ENCODE measurements at regions not wholly inside any gene's neighbourhood (a gene's known extent, or its start where the extent isn't known, plus 50 kb on each side); places are given as distances from the start of the nearest gene placed in this dataset.

GRCh38 chr13:81596224-81596753, 1255.4 kb upstream of the SPRY2 start:
- no peak overlapping the region for H3K4me3 ChIP-seq (ENCODE audit: low read depth, low read length)
- ChIA-PET CTCF (no interaction called here), POLR2A (no interaction called here)
- DNase-seq (ENCODE audit: low read depth, low spot score) = no peak
- TF ChIP-seq CTCF (IDR thresholded peaks at IDR 0.05; ENCODE audit: insufficient read depth, low read length, missing control alignments) = no peak

GRCh38 chr13:81591528-81592220, 1250.7 kb upstream of the SPRY2 start:
- H3K4me3 ChIP-seq (ENCODE audit: low read depth, low read length) = no peak overlapping the region
- no peak for TF ChIP-seq CTCF (IDR thresholded peaks at IDR 0.05; ENCODE audit: insufficient read depth, low read length, missing control alignments)
- ChIA-PET POLR2A (no interaction called here), CTCF (no interaction called here)
- no peak for DNase-seq (ENCODE audit: low read depth, low spot score)

- POLR2A ChIA-PET = no interaction called here
- DNase-seq (ENCODE audit: low read depth, low spot score) = no peak
- no peak overlapping the region for H3K4me3 ChIP-seq (ENCODE audit: low read depth, low read length)
- CTCF ChIA-PET = no interaction called here
- no peak for TF ChIP-seq CTCF (IDR thresholded peaks at IDR 0.05; ENCODE audit: insufficient read depth, low read length, missing control alignments)
These were observed 1241.5 kb upstream of the SPRY2 start for GRCh38 chr13:81582381-81582780.

GRCh38 chr13:81577601-81578195, 1236.8 kb upstream of the SPRY2 start:
- DNase-seq (ENCODE audit: low read depth, low spot score) = no peak
- TF ChIP-seq CTCF (IDR thresholded peaks at IDR 0.05; ENCODE audit: insufficient read depth, low read length, missing control alignments) = no peak
- no peak overlapping the region for H3K4me3 ChIP-seq (ENCODE audit: low read depth, low read length)
- ChIA-PET POLR2A (no interaction called here), CTCF (no interaction called here)

GRCh38 chr13:81568824-81569223, 1227.9 kb upstream of the SPRY2 start:
- POLR2A ChIA-PET = no interaction called here
- H3K4me3 ChIP-seq (ENCODE audit: low read depth, low read length) = no peak overlapping the region
- no peak for TF ChIP-seq CTCF (IDR thresholded peaks at IDR 0.05; ENCODE audit: insufficient read depth, low read length, missing control alignments)
- CTCF ChIA-PET = no interaction called here
- DNase-seq (ENCODE audit: low read depth, low spot score) = no peak

GRCh38 chr13:81565849-81566248, 1224.9 kb upstream of the SPRY2 start:
- DNase-seq (ENCODE audit: low read depth, low spot score) = no peak
- ChIA-PET POLR2A (no interaction called here), CTCF (no interaction called here)

More at GRCh38 chr13:81565849-81566248, 1224.9 kb upstream of the SPRY2 start:
- no peak overlapping the region for H3K4me3 ChIP-seq (ENCODE audit: low read depth, low read length)
- TF ChIP-seq CTCF (IDR thresholded peaks at IDR 0.05; ENCODE audit: insufficient read depth, low read length, missing control alignments) = no peak
